ENCODE measurements at regions not wholly inside any gene's neighbourhood (a gene's known extent, or its start where the extent isn't known, plus 50 kb on each side); places are given as distances from the start of the nearest gene placed in this dataset.

DNA sequence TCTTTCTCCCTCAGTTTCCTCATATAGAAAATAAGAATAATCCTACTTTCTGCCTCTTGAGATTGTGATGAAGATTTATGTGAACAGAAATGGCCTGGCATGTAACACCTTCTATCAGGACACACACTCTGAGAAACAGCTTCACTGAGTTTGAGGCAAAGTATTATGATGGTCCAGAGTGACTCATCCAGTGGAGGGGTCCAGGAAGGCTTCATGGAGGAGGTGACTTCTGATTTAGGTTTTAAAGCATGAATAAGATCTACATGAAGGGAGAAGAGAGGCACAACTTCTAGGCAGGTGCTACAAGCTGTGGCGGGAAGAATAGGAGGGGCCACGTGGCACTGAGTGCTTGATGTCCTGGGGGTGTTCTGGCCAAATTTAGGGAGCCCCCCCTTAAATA, 124.4 kb upstream of the SDK2 start:
- H3K4me1 ChIP-seq (ENCODE audit: insufficient read depth, low read length, severe bottlenecking), result no peaks in the 10 kb centered on the region
- H3K79me2 ChIP-seq (ENCODE audit: insufficient read depth, low read length), result no peaks in the 10 kb centered on the region
- H4K20me1 ChIP-seq (ENCODE audit: insufficient read depth, low read length), result no peaks in the 10 kb centered on the region
- H3K4me3 ChIP-seq (ENCODE audit: low read depth, low read length, poor library complexity, severe bottlenecking), result no peak overlapping the region
- no peak overlapping the region for H3K9ac ChIP-seq (ENCODE audit: low read length)
- H3K4me2 ChIP-seq (ENCODE audit: low read length), result no peak overlapping the region
- H2AFZ ChIP-seq (ENCODE audit: low read length), result no peak overlapping the region
- TF ChIP-seq, protein P1, sequence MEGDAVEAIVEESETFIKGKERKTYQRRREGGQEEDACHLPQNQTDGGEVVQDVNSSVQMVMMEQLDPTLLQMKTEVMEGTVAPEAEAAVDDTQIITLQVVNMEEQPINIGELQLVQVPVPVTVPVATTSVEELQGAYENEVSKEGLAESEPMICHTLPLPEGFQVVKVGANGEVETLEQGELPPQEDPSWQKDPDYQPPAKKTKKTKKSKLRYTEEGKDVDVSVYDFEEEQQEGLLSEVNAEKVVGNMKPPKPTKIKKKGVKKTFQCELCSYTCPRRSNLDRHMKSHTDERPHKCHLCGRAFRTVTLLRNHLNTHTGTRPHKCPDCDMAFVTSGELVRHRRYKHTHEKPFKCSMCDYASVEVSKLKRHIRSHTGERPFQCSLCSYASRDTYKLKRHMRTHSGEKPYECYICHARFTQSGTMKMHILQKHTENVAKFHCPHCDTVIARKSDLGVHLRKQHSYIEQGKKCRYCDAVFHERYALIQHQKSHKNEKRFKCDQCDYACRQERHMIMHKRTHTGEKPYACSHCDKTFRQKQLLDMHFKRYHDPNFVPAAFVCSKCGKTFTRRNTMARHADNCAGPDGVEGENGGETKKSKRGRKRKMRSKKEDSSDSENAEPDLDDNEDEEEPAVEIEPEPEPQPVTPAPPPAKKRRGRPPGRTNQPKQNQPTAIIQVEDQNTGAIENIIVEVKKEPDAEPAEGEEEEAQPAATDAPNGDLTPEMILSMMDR (IDR thresholded peaks at IDR 0.05; ENCODE audit: low read length), result no peak
- no peak for TF ChIP-seq EZH2 (IDR thresholded peaks at IDR 0.05; ENCODE audit: borderline replicate concordance, low read length)
- H3K27me3 ChIP-seq (ENCODE audit: insufficient read depth, low read length), result peaks cover 4% of the 10 kb centered on the region; the same call in 1 of the 2 replicates
- no peaks in the 10 kb centered on the region for H3K9me3 ChIP-seq (ENCODE audit: low read length)
- no peaks in the 10 kb centered on the region for H3F3A ChIP-seq (ENCODE audit: insufficient read depth, low read length)
- no peaks in the 10 kb centered on the region for H3K36me3 ChIP-seq (ENCODE audit: insufficient read depth, low read length)
- no peak overlapping the region for H3K27ac ChIP-seq (ENCODE audit: low read depth, low read length, poor library complexity, severe bottlenecking)
- no peaks in the 10 kb centered on the region for H3K9me2 ChIP-seq (ENCODE audit: low read depth, low read length)

- Histone ChIP-seq H3K79me2 (ENCODE audit: insufficient read depth, low read length) (no peaks in the 10 kb centered on the region), H3K27ac (ENCODE audit: low read depth, low read length, poor library complexity, severe bottlenecking) (no peak overlapping the region), H3F3A (ENCODE audit: insufficient read depth, low read length) (no peaks in the 10 kb centered on the region), H3K9me3 (ENCODE audit: low read length) (no peaks in the 10 kb centered on the region), H3K4me3 (ENCODE audit: low read depth, low read length, poor library complexity, severe bottlenecking) (no peak overlapping the region), H3K4me2 (ENCODE audit: low read length) (no peak overlapping the region), H2AFZ (ENCODE audit: low read length) (no peak overlapping the region), H3K27me3 (ENCODE audit: insufficient read depth, low read length) (peaks cover under 1% of the 10 kb centered on the region; the same call in 1 of the 2 replicates), H3K9ac (ENCODE audit: low read length) (no peak overlapping the region), H3K36me3 (ENCODE audit: insufficient read depth, low read length) (no peaks in the 10 kb centered on the region), H4K20me1 (ENCODE audit: insufficient read depth, low read length) (no peaks in the 10 kb centered on the region), H3K9me2 (ENCODE audit: low read depth, low read length) (no peaks in the 10 kb centered on the region), H3K4me1 (ENCODE audit: insufficient read depth, low read length, severe bottlenecking) (no peaks in the 10 kb centered on the region)
- no peak for TF ChIP-seq EZH2 (IDR thresholded peaks at IDR 0.05; ENCODE audit: borderline replicate concordance, low read length)
- TF ChIP-seq, protein P1 (IDR thresholded peaks at IDR 0.05; ENCODE audit: low read length), result no peak
Measured at GRCh38 chr17:73769479-73769878, 125.2 kb upstream of the SDK2 start.

DNA sequence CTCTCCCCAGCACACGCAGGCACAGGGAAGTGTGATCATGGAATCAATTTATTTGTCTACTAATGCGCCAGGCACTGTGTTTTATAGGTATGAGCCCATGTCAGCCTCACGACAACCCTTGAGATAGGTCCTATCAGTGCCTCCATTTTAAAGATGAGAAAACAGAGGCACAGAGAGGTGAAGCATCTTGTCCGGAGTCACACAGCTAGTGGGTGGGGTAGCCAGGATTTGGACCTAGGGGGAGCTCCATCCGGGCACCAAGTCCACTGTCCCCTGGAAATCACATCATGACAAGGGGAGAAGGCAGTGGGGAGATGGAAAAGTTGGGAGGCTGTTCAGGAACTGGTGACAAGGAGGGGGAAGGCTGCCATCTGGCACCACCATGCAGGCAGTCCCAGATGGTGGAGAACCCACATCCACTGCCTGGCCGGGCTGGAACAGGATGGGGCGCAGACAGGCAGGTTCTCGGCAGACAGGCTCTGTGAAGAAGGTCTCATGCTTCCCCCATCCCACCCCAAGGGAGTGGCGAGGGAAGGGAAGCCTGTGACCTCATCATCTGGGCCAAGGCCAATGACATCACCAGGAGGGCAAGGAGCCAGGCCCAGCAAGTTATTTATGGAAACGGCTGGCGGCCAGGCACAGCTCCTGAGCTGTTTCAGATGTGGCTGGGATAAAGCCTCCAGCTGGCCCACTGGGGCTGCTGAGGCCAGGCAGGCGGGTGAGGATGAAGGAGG, 126.0 kb upstream of the SDK2 start:
- Histone ChIP-seq H3K27me3 (ENCODE audit: insufficient read depth, low read length) (no peaks in the 10 kb centered on the region), H3F3A (ENCODE audit: insufficient read depth, low read length) (no peaks in the 10 kb centered on the region), H2AFZ (ENCODE audit: low read length) (no peak overlapping the region), H3K79me2 (ENCODE audit: insufficient read depth, low read length) (no peaks in the 10 kb centered on the region), H3K4me1 (ENCODE audit: insufficient read depth, low read length, severe bottlenecking) (no peaks in the 10 kb centered on the region), H3K36me3 (ENCODE audit: insufficient read depth, low read length) (no peaks in the 10 kb centered on the region), H3K9me3 (ENCODE audit: low read length) (no peaks in the 10 kb centered on the region), H3K4me2 (ENCODE audit: low read length) (no peak overlapping the region), H4K20me1 (ENCODE audit: insufficient read depth, low read length) (no peaks in the 10 kb centered on the region), H3K27ac (ENCODE audit: low read depth, low read length, poor library complexity, severe bottlenecking) (no peak overlapping the region), H3K9me2 (ENCODE audit: low read depth, low read length) (no peaks in the 10 kb centered on the region), H3K4me3 (ENCODE audit: low read depth, low read length, poor library complexity, severe bottlenecking) (no peak overlapping the region), H3K9ac (ENCODE audit: low read length) (no peak overlapping the region)
- TF ChIP-seq EZH2 (IDR thresholded peaks at IDR 0.05; ENCODE audit: borderline replicate concordance, low read length), result no peak
- TF ChIP-seq, protein P1 (IDR thresholded peaks at IDR 0.05; ENCODE audit: low read length), result no peak

Measured in OCI-LY1 (cell line).